ENCODE measurements at regions not wholly inside any gene's neighbourhood (a gene's known extent, or its start where the extent isn't known, plus 50 kb on each side); places are given as distances from the start of the nearest gene placed in this dataset.

GRCh38 chr7:95718577-95719410 is 53.6 kb upstream of the DYNC1I1 start:
- H3K27me3 Mint-ChIP-seq, result peaks cover 25% of the 10 kb centered on the region
- H3K36me3 Mint-ChIP-seq, result no peaks in the 10 kb centered on the region
- TF ChIP-seq CTCF (conservative IDR thresholded peaks at IDR 0.05), result peak; percentile 66
- no peaks in the 10 kb centered on the region for H3K9me3 Mint-ChIP-seq
- no peak overlapping the region for H3K27ac Mint-ChIP-seq
- H3K4me1 Mint-ChIP-seq (ENCODE audit: unreplicated experiment), result peaks cover 9% of the 10 kb centered on the region
- no peak overlapping the region for H3K4me3 Mint-ChIP-seq
- DNase-seq (ENCODE audit: extremely low spot score, unreplicated experiment), result no peak

- H3K27ac Mint-ChIP-seq, result no peak overlapping the region
- peaks cover 8% of the 10 kb centered on the region for H3K9me3 Mint-ChIP-seq
- H3K4me1 Mint-ChIP-seq (ENCODE audit: unreplicated experiment), result peaks cover 9% of the 10 kb centered on the region
- H3K36me3 Mint-ChIP-seq, result no peaks in the 10 kb centered on the region
- no peak for TF ChIP-seq CTCF (conservative IDR thresholded peaks at IDR 0.05)
- H3K27me3 Mint-ChIP-seq, result peaks cover 16% of the 10 kb centered on the region
- DNase-seq (ENCODE audit: extremely low spot score, unreplicated experiment), result no peak
- no peak overlapping the region for H3K4me3 Mint-ChIP-seq
Observed at GRCh38 chr7:95716357-95717122, 55.8 kb upstream of the DYNC1I1 start.

- no peak for TF ChIP-seq CTCF (conservative IDR thresholded peaks at IDR 0.05)
- peaks cover 9% of the 10 kb centered on the region for H3K27me3 Mint-ChIP-seq
- H3K4me3 Mint-ChIP-seq, result no peak overlapping the region
- H3K4me1 Mint-ChIP-seq (ENCODE audit: unreplicated experiment), result peaks cover 9% of the 10 kb centered on the region
- H3K9me3 Mint-ChIP-seq, result peaks cover 9% of the 10 kb centered on the region
- H3K27ac Mint-ChIP-seq, result no peak overlapping the region
- DNase-seq (ENCODE audit: extremely low spot score, unreplicated experiment), result no peak
- no peaks in the 10 kb centered on the region for H3K36me3 Mint-ChIP-seq
Observed at GRCh38 chr7:95715274-95715673, 57.1 kb upstream of the DYNC1I1 start.

- H3K27me3 Mint-ChIP-seq, result peaks cover 3% of the 10 kb centered on the region
- no peak for TF ChIP-seq CTCF (conservative IDR thresholded peaks at IDR 0.05)
- no peaks in the 10 kb centered on the region for H3K36me3 Mint-ChIP-seq
- no peak overlapping the region for H3K4me3 Mint-ChIP-seq
- H3K4me1 Mint-ChIP-seq (ENCODE audit: unreplicated experiment), result no peaks in the 10 kb centered on the region
- peaks cover 14% of the 10 kb centered on the region for H3K9me3 Mint-ChIP-seq
- no peak overlapping the region for H3K27ac Mint-ChIP-seq
- DNase-seq (ENCODE audit: extremely low spot score, unreplicated experiment), result no peak
Observed at GRCh38 chr7:95710711-95711110, 61.6 kb upstream of the DYNC1I1 start.

GRCh38 chr7:95700917-95701316 is 71.4 kb upstream of the DYNC1I1 start:
- no peaks in the 10 kb centered on the region for H3K9me3 Mint-ChIP-seq
- no peak for DNase-seq (ENCODE audit: extremely low spot score, unreplicated experiment)
- H3K27ac Mint-ChIP-seq, result no peak overlapping the region
- peaks cover 12% of the 10 kb centered on the region for H3K27me3 Mint-ChIP-seq
- H3K4me1 Mint-ChIP-seq (ENCODE audit: unreplicated experiment), result no peaks in the 10 kb centered on the region
- no peak overlapping the region for H3K4me3 Mint-ChIP-seq
- TF ChIP-seq CTCF (conservative IDR thresholded peaks at IDR 0.05), result no peak
- H3K36me3 Mint-ChIP-seq, result no peaks in the 10 kb centered on the region

Measured in type B pancreatic cell (in vitro differentiated cells).